DND-41 (cell line): ENCODE measurements at regions not wholly inside any gene's neighbourhood (a gene's known extent, or its start where the extent isn't known, plus 50 kb on each side); places are given as distances from the start of the nearest gene placed in this dataset.

ENCODE experiments used
- CTCF ChIP-seq: IDR thresholded peaks from 2 replicates; pipeline ENCODE4 v1.5.1; 2012; ENCODE audit warnings: borderline replicate concordance, low read length, moderate library complexity, mild to moderate bottlenecking; ENCODE audit not compliant: poor library complexity, severe bottlenecking; ENCODE audit errors: extremely low read depth
- EZH2 ChIP-seq: IDR thresholded peaks from 3 replicates; pipeline ENCODE4 v1.6.1; 2012; ENCODE audit warnings: borderline replicate concordance, low read depth, mild to moderate bottlenecking, moderate library complexity, low read length, inconsistent platforms; ENCODE audit not compliant: severe bottlenecking

- TF ChIP-seq CTCF (no peak), EZH2 (no peak)
Observed at GRCh38 chr4:124331781-124332180, 380.8 kb downstream of the ANKRD50 start.
